CD4-positive, alpha-beta T cell treated with Interleukin-12 subunit alpha and Interleukin-12 subunit beta, for 1 hour (primary cell): ENCODE measurements at regions not wholly inside any gene's neighbourhood (a gene's known extent, or its start where the extent isn't known, plus 50 kb on each side); places are given as distances from the start of the nearest gene placed in this dataset.

ENCODE experiments used
- DNase-seq: peaks from one replicate; pipeline ENCODE4 v3.0.0-alpha.2; 2020

GRCh38 chr18:4510711-4511110, 55.6 kb upstream of the DLGAP1 start:
- DNase-seq = no peak

GRCh38 chr18:4510160-4510559, 55.1 kb upstream of the DLGAP1 start:
- no peak for DNase-seq
